ENCODE measurements at regions not wholly inside any gene's neighbourhood (a gene's known extent, or its start where the extent isn't known, plus 50 kb on each side); places are given as distances from the start of the nearest gene placed in this dataset.

GRCh38 chr7:45237788-45238461, 80.3 kb downstream of the RAMP3 start:
- no peaks in the 10 kb centered on the region for H4K20me1 ChIP-seq (ENCODE audit: control insufficient read depth, insufficient read depth)
- no peak for TF ChIP-seq DPF2 (IDR thresholded peaks at IDR 0.05)
- no peak for TF ChIP-seq SP1 (IDR thresholded peaks at IDR 0.05; ENCODE audit: low read depth, low read length)
- TF ChIP-seq POLR2AphosphoS5 (IDR thresholded peaks at IDR 0.05; ENCODE audit: low read length): no peak
- no peak for TF ChIP-seq ZNF622 (IDR thresholded peaks at IDR 0.05)
- no peak for TF ChIP-seq ZZZ3 (IDR thresholded peaks at IDR 0.05; ENCODE audit: control insufficient read depth, insufficient read length, low read depth)
- TF ChIP-seq ZBTB4 (CRISPR knock-in tag; IDR thresholded peaks at IDR 0.05): no peak
- no peak for TF ChIP-seq ATF7 (IDR thresholded peaks at IDR 0.05; ENCODE audit: low read depth)
- no peak for TF ChIP-seq GABPA (IDR thresholded peaks at IDR 0.05; ENCODE audit: low read depth)
- TF ChIP-seq KDM1A (IDR thresholded peaks at IDR 0.05; ENCODE audit: borderline replicate concordance): no peak
- TF ChIP-seq ZNF274 (IDR thresholded peaks at IDR 0.05; ENCODE audit: insufficient read depth, insufficient read length): no peak
- TF ChIP-seq JUND (IDR thresholded peaks at IDR 0.05; ENCODE audit: low read depth, low read length): no peak
- TF ChIP-seq TCF3 (IDR thresholded peaks at IDR 0.05; ENCODE audit: borderline replicate concordance, insufficient read depth, low read depth, low read length): no peak
- TF ChIP-seq NRF1 (conservative IDR thresholded peaks at IDR 0.05; ENCODE audit: low read depth, low read length): no peak
- no peak for TF ChIP-seq NBN (IDR thresholded peaks at IDR 0.05)
- TF ChIP-seq HDAC2 (IDR thresholded peaks at IDR 0.05): no peak
- no peak for TF ChIP-seq CHD4 (IDR thresholded peaks at IDR 0.05)
- TF ChIP-seq IRF4 (IDR thresholded peaks at IDR 0.05; ENCODE audit: low read depth, low read length): no peak
- H3K4me1 ChIP-seq (ENCODE audit: control insufficient read depth, insufficient read depth, low read length): no peaks in the 10 kb centered on the region
- ChIA-PET POLR2A (interaction anchor here (0.9 kb wide), 1 partner anchor 8 kb away, joined by 7 read pairs; no protein-coding TSS in a partner anchor), SMC1A (ENCODE audit: uncharacterized antibody, unreplicated experiment) (interaction anchor here (0.9 kb wide), 1 partner anchor 13 kb away, joined by 3 read pairs; no protein-coding TSS in a partner anchor), CTCF (no interaction called here), RAD21 (ENCODE audit: unreplicated experiment) (no interaction called here)
- ATAC-seq (no peak), FAIRE-seq (no peak), DNase-seq (ENCODE audit: low read depth, low spot score) (no peak)
- H3K27ac ChIP-seq (ENCODE audit: control insufficient read depth, insufficient read depth): no peak overlapping the region
- no peaks in the 10 kb centered on the region for H3K36me3 ChIP-seq (ENCODE audit: control insufficient read depth in 2 of 2, insufficient read depth in 2 of 2, low read length in 1 of 2)
- no peak overlapping the region for H3K4me2 ChIP-seq (ENCODE audit: control insufficient read depth, insufficient read depth)
- H3K9ac ChIP-seq (ENCODE audit: control insufficient read depth, insufficient read depth, low read length): no peak overlapping the region
- in situ Hi-C loops (cut with MboI) (no loop called here), intact Hi-C loops (cut with micrococcal nuclease; ENCODE audit: unreplicated experiment) (no loop called here)
- H3K79me2 ChIP-seq (ENCODE audit: control insufficient read depth, insufficient read depth, low read length): no peaks in the 10 kb centered on the region
- peaks cover 6 to 8% of the 10 kb centered on the region in 2 experiments; a peak in 3 of 4 replicates for H3K27me3 ChIP-seq (replicated peaks in 1 of 2; ENCODE audit: control insufficient read depth in 2 of 2, insufficient read depth in 2 of 2, low read length in 1 of 2)
- no peaks in the 10 kb centered on the region for H3K9me3 ChIP-seq (replicated peaks; ENCODE audit: control insufficient read depth, insufficient read depth, low read length)
- no TSS peak for BruUV-seq (replicated peaks)
- no peak overlapping the region for H3K4me3 ChIP-seq
- H2AFZ ChIP-seq (ENCODE audit: control insufficient read depth, low read depth, low read length): no peak overlapping the region
- WGBS (ENCODE audit: insufficient coverage, insufficient replicate concordance, low lambda C conversion rate, missing lambda C conversion rate): 35% methylated on average over 13 of the region's 13 CpGs

Data from GM12878 (cell line).